ENCODE measurements at regions not wholly inside any gene's neighbourhood (a gene's known extent, or its start where the extent isn't known, plus 50 kb on each side); places are given as distances from the start of the nearest gene placed in this dataset.

GRCh38 chr4:8746523-8747466 lies 124.8 kb downstream of the HMX1 start:
- no peak for DNase-seq (ENCODE audit: low read depth)
- TF ChIP-seq, protein P1, sequence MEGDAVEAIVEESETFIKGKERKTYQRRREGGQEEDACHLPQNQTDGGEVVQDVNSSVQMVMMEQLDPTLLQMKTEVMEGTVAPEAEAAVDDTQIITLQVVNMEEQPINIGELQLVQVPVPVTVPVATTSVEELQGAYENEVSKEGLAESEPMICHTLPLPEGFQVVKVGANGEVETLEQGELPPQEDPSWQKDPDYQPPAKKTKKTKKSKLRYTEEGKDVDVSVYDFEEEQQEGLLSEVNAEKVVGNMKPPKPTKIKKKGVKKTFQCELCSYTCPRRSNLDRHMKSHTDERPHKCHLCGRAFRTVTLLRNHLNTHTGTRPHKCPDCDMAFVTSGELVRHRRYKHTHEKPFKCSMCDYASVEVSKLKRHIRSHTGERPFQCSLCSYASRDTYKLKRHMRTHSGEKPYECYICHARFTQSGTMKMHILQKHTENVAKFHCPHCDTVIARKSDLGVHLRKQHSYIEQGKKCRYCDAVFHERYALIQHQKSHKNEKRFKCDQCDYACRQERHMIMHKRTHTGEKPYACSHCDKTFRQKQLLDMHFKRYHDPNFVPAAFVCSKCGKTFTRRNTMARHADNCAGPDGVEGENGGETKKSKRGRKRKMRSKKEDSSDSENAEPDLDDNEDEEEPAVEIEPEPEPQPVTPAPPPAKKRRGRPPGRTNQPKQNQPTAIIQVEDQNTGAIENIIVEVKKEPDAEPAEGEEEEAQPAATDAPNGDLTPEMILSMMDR (conservative IDR thresholded peaks at IDR 0.05; ENCODE audit: low read depth, low read length): no peak

GRCh38 chr4:8745826-8746225 lies 125.8 kb downstream of the HMX1 start:
- no peak overlapping the region for H3K4me3 ChIP-seq (ENCODE audit: low read length)
- TF ChIP-seq, protein P1 (conservative IDR thresholded peaks at IDR 0.05; ENCODE audit: low read depth, low read length): no peak
- DNase-seq (ENCODE audit: low read depth): no peak

More at GRCh38 chr4:8746523-8747466, 124.8 kb downstream of the HMX1 start:
- no peak overlapping the region for H3K4me3 ChIP-seq (ENCODE audit: low read length)

- H3K4me3 ChIP-seq (ENCODE audit: low read length): no peak overlapping the region
- TF ChIP-seq, protein P1 (conservative IDR thresholded peaks at IDR 0.05; ENCODE audit: low read depth, low read length): no peak
These were observed 126.4 kb downstream of the HMX1 start for GRCh38 chr4:8745005-8745790.

DNA sequence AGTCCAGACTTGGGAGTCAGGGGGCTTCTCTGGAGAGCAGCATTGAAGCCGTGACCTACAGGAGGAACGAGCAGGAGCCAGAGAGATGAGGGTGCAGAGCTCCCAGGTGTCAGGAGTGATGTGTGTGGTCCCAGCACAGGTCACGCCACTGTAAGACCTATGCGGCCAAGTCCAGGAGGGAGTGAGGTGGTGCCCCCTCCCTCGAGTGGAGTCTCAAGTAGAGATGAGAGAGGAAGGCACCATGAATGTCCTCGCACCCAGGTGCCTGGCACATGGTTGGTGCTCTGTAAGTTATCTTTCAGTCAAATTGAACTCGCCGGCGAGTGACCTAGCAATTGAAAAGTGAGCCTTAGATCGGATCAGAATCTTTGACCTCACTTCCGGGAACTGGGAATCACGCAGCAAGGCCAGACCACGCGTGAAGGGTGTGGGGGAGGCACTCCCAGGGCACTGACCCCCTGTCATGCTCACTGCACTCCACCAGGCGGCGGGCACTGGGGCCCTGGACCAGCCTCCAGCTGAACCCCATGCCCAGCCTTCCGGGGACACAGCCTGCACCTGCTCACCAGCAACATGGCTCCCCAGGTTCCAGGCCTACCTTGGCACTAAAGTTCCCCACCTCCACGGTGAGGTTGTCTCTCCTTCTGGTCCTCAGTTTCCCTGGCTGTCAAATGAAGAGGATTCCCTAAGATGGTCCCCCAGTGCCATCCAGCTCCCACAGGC lies 127.4 kb downstream of the HMX1 start:
- TF ChIP-seq, protein P1 (conservative IDR thresholded peaks at IDR 0.05; ENCODE audit: low read depth, low read length): no peak
- DNase-seq (ENCODE audit: low read depth): no peak
- no peak overlapping the region for H3K4me3 ChIP-seq (ENCODE audit: low read length)

More at GRCh38 chr4:8745005-8745790, 126.4 kb downstream of the HMX1 start:
- DNase-seq (ENCODE audit: low read depth): no peak

DNA sequence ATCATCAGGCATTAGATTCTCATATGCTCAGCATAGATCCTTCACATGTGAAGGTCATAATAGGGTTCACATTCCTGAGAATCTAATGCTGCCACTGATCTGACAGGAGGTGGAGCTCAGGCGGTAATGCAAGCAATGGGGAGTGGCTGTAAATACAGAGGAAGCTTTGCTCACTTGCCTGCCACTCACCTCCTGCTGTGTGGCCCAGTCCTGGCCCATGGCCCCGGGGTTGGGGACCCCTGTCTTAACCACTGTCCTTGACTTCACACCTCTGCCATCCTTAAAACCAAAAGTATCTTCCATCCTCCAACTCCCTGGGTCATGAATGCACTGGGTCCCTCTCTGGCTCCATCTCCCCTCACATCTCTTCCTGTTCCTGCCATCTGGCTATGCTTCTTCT lies 129.1 kb downstream of the HMX1 start:
- TF ChIP-seq, protein P1 (conservative IDR thresholded peaks at IDR 0.05; ENCODE audit: low read depth, low read length): no peak
- no peak overlapping the region for H3K4me3 ChIP-seq (ENCODE audit: low read length)
- no peak for DNase-seq (ENCODE audit: low read depth)

GRCh38 chr4:8741513-8742226 lies 130.0 kb downstream of the HMX1 start:
- DNase-seq (ENCODE audit: low read depth): no peak

More at GRCh38 chr4:8741513-8742226, 130.0 kb downstream of the HMX1 start:
- TF ChIP-seq, protein P1 (conservative IDR thresholded peaks at IDR 0.05; ENCODE audit: low read depth, low read length): no peak
- H3K4me3 ChIP-seq (ENCODE audit: low read length): no peak overlapping the region

Measured in retinal pigment epithelial cell (primary cell).